Loucy (cell line): ENCODE measurements at regions not wholly inside any gene's neighbourhood (a gene's known extent, or its start where the extent isn't known, plus 50 kb on each side); places are given as distances from the start of the nearest gene placed in this dataset.

Experiments used
- H2AFZ ChIP-seq: fragments of 200-600 bp; sonication (generic); 2 replicates; pipeline ENCODE4 v1.6.0; 2016; ENCODE audit warnings: antibody characterized with exemption, mild to moderate bottlenecking, low read length, moderate library complexity
- H3F3A ChIP-seq: fragments of 200-600 bp; 2 replicates; pipeline ENCODE4 v1.6.0; 2016; ENCODE audit warnings: antibody characterized with exemption, low read depth, mild to moderate bottlenecking
- H3K27me3 ChIP-seq: fragments of 200-600 bp; sonication (generic); 2 replicates; pipeline ENCODE4 v1.6.1; 2014; ENCODE audit warnings: low read length, mild to moderate bottlenecking; ENCODE audit not compliant: insufficient read depth, poor library complexity, severe bottlenecking
- H3K36me3 ChIP-seq: fragments of 200-600 bp; sonication (generic); 2 replicates; pipeline ENCODE4 v1.6.1; 2016; ENCODE audit warnings: low read length; ENCODE audit not compliant: insufficient read depth
- H3K4me1 ChIP-seq: fragments of 200-600 bp; sonication (generic); 2 replicates; pipeline ENCODE4 v1.5.1; 2014; ENCODE audit warnings: low read length, mild to moderate bottlenecking; ENCODE audit not compliant: insufficient read depth, poor library complexity, severe bottlenecking
- H3K4me2 ChIP-seq: fragments of 200-600 bp; sonication (generic); 2 replicates; pipeline ENCODE4 v1.6.0; 2014; ENCODE audit warnings: antibody characterized with exemption, low read length, low read depth, mild to moderate bottlenecking; ENCODE audit not compliant: poor library complexity, severe bottlenecking
- H3K4me3 ChIP-seq: fragments of 200-600 bp; sonication (generic); 2 replicates; pipeline ENCODE4 v1.5.1; 2014; ENCODE audit warnings: low read length, mild to moderate bottlenecking, mixed read lengths; ENCODE audit not compliant: poor library complexity, severe bottlenecking
- H3K79me2 ChIP-seq: fragments of 200-600 bp; sonication (generic); 2 replicates; pipeline ENCODE4 v1.6.1; 2014; ENCODE audit warnings: low read length; ENCODE audit not compliant: insufficient read depth
- H3K9ac ChIP-seq: fragments of 200-600 bp; sonication (generic); 2 replicates; pipeline ENCODE4 v1.6.0; 2014; ENCODE audit warnings: mild to moderate bottlenecking, low read depth, low read length, moderate library complexity; ENCODE audit not compliant: poor library complexity, severe bottlenecking
- H3K9me2 ChIP-seq: fragments of 200-600 bp; sonication (generic); replicated peaks from 2 replicates; pipeline ENCODE4 v1.6.1; 2016; ENCODE audit warnings: low read depth, low read length, mixed read lengths
- H3K9me3 ChIP-seq: fragments of 200-600 bp; sonication (generic); 2 replicates; pipeline ENCODE4 v1.6.1; 2014; ENCODE audit warnings: mild to moderate bottlenecking, antibody characterized with exemption, low read length, low read depth; ENCODE audit not compliant: insufficient read depth
- H4K20me1 ChIP-seq: fragments of 200-600 bp; sonication (generic); 2 replicates; pipeline ENCODE4 v1.6.0; 2014; ENCODE audit warnings: antibody characterized with exemption, low read length, mild to moderate bottlenecking; ENCODE audit not compliant: insufficient read depth, poor library complexity, severe bottlenecking
- CTCF ChIP-seq: fragments of 200-600 bp; sonication (generic); conservative IDR thresholded peaks from 2 replicates; pipeline ENCODE4 v1.5.1; 2014; ENCODE audit warnings: mild to moderate bottlenecking, antibody characterized with exemption, low read length
- EZH2phosphoT487 ChIP-seq: fragments of 200-600 bp; IDR thresholded peaks from 2 replicates; pipeline ENCODE4 v1.6.1; 2018; ENCODE audit warnings: antibody characterized with exemption, mild to moderate bottlenecking, moderate library complexity, borderline replicate concordance

GRCh38 chr3:151555523-151555922, 94.7 kb upstream of the IGSF10 start:
- Histone ChIP-seq H3K4me3 (no peak overlapping the region), H4K20me1 (no peaks in the 10 kb centered on the region), H3K9me2 (no peaks in the 10 kb centered on the region), H3K79me2 (no peaks in the 10 kb centered on the region), H3K9ac (peak overlapping the region; percentile 0), H3K36me3 (no peaks in the 10 kb centered on the region), H3K27me3 (no peaks in the 10 kb centered on the region), H2AFZ (peak overlapping the region; percentile 14; the same call in 1 of the 2 replicates), H3F3A (peaks cover 10% of the 10 kb centered on the region), H3K4me1 (peaks cover 48% of the 10 kb centered on the region), H3K4me2 (no peak overlapping the region), H3K9me3 (peaks cover 5% of the 10 kb centered on the region; the same call in 1 of the 2 replicates)
- no peak for TF ChIP-seq EZH2phosphoT487
- TF ChIP-seq CTCF, result no peak

- TF ChIP-seq CTCF (no peak), EZH2phosphoT487 (no peak)
- Histone ChIP-seq H3K4me1 (peaks cover 54% of the 10 kb centered on the region), H3K9ac (no peak overlapping the region), H3K9me2 (no peaks in the 10 kb centered on the region), H2AFZ (no peak overlapping the region), H3K36me3 (no peaks in the 10 kb centered on the region), H3K9me3 (peaks cover 5% of the 10 kb centered on the region; the same call in 1 of the 2 replicates), H3K4me2 (no peak overlapping the region), H4K20me1 (no peaks in the 10 kb centered on the region), H3K27me3 (no peaks in the 10 kb centered on the region), H3K4me3 (no peak overlapping the region), H3K79me2 (no peaks in the 10 kb centered on the region), H3F3A (peaks cover 10% of the 10 kb centered on the region)
Measured at GRCh38 chr3:151553888-151554287, 93.0 kb upstream of the IGSF10 start.

- peaks cover 5% of the 10 kb centered on the region; the same call in 1 of the 2 replicates for H3K9me3 ChIP-seq
- H3K9ac ChIP-seq, result peak overlapping the region; percentile 10
- H3F3A ChIP-seq, result peaks cover 10% of the 10 kb centered on the region
- no peaks in the 10 kb centered on the region for H3K27me3 ChIP-seq
- TF ChIP-seq EZH2phosphoT487 (no peak), CTCF (no peak)
- no peaks in the 10 kb centered on the region for H3K36me3 ChIP-seq
- no peaks in the 10 kb centered on the region for H4K20me1 ChIP-seq
- no peaks in the 10 kb centered on the region for H3K9me2 ChIP-seq
- H2AFZ ChIP-seq, result no peak overlapping the region
- H3K79me2 ChIP-seq, result no peaks in the 10 kb centered on the region
- peak overlapping the region; percentile 8 for H3K4me3 ChIP-seq
- peak overlapping the region; percentile 56 for H3K4me2 ChIP-seq
- H3K4me1 ChIP-seq, result peaks cover 66% of the 10 kb centered on the region
Measured at GRCh38 chr3:151552589-151552988, 91.7 kb upstream of the IGSF10 start.
